Stimulated activated CD8-positive, alpha-beta memory T cell treated with anti-CD3 and anti-CD28 coated beads, Interleukin-15, amount 100 ng/mL, for 1 hour (primary cell): ENCODE measurements at regions not wholly inside any gene's neighbourhood (a gene's known extent, or its start where the extent isn't known, plus 50 kb on each side); places are given as distances from the start of the nearest gene placed in this dataset.
"Not testable (repeated sequence)": the region's sequence is repeated elsewhere in the genome, so short reads cannot be mapped to it uniquely, and the experiment has no call there.

Source experiments
- DNase-seq: peaks from one replicate; pipeline ENCODE4 v3.0.0-alpha.2; 2020; ENCODE audit warnings: low read depth

GRCh38 chr14:105903971-105904370, 377.6 kb downstream of the TMEM121 start:
- no peak for DNase-seq

GRCh38 chr14:105904379-105904778, 378.0 kb downstream of the TMEM121 start:
- no peak for DNase-seq

GRCh38 chr14:105905456-105905855, 379.1 kb downstream of the TMEM121 start:
- DNase-seq: no peak

- DNase-seq: no peak
Observed at GRCh38 chr14:105907276-105907675, 380.9 kb downstream of the TMEM121 start.

- DNase-seq: no peak
Observed at GRCh38 chr14:105908006-105908405, 381.6 kb downstream of the TMEM121 start.

GRCh38 chr14:105908481-105908911, 382.1 kb downstream of the TMEM121 start:
- DNase-seq: no peak

GRCh38 chr14:105909046-105909827, 382.9 kb downstream of the TMEM121 start:
- no peak for DNase-seq

GRCh38 chr14:105909828-105910120, 383.4 kb downstream of the TMEM121 start:
- DNase-seq: not testable (repeated sequence)

- no peak for DNase-seq
Observed at GRCh38 chr14:105910426-105910825, 384.0 kb downstream of the TMEM121 start.

GRCh38 chr14:105911006-105911847, 384.8 kb downstream of the TMEM121 start:
- DNase-seq: no peak

- not testable (repeated sequence) for DNase-seq
Observed at GRCh38 chr14:105911848-105912292, 385.5 kb downstream of the TMEM121 start.

GRCh38 chr14:105912641-105913180, 386.3 kb downstream of the TMEM121 start:
- no peak for DNase-seq

GRCh38 chr14:105913221-105913620, 386.8 kb downstream of the TMEM121 start:
- no peak for DNase-seq

GRCh38 chr14:105913861-105914260, 387.5 kb downstream of the TMEM121 start:
- no peak for DNase-seq

GRCh38 chr14:105914281-105914680, 387.9 kb downstream of the TMEM121 start:
- DNase-seq: not testable (repeated sequence)

- no peak for DNase-seq
Observed at GRCh38 chr14:105914738-105915385, 388.5 kb downstream of the TMEM121 start.

GRCh38 chr14:105915546-105915945, 389.2 kb downstream of the TMEM121 start:
- not testable (repeated sequence) for DNase-seq

GRCh38 chr14:105917136-105917932, 391.0 kb downstream of the TMEM121 start:
- not testable (repeated sequence) for DNase-seq

GRCh38 chr14:105917933-105918436, 391.6 kb downstream of the TMEM121 start:
- no peak for DNase-seq

- DNase-seq: no peak
Observed at GRCh38 chr14:105918496-105919262, 392.3 kb downstream of the TMEM121 start.
